Mammary epithelial cell (primary cell): ENCODE measurements at regions not wholly inside any gene's neighbourhood (a gene's known extent, or its start where the extent isn't known, plus 50 kb on each side); places are given as distances from the start of the nearest gene placed in this dataset.

Experiments
- CTCF ChIP-seq, 2 donors: IDR thresholded peaks in 1 of 2; conservative IDR thresholded peaks in 1 of 2; 2 replicates each; pipeline ENCODE4 v1.5.1; 2011 to 2012; ENCODE audit warnings: inconsistent platforms in 2 of 2, low read length in 2 of 2, mild to moderate bottlenecking in 2 of 2, control low read depth in 1 of 2, low read depth in 1 of 2; ENCODE audit not compliant: insufficient read depth in 1 of 2; ENCODE audit errors: extremely low read depth in 1 of 2
- EZH2 ChIP-seq: IDR thresholded peaks from 2 replicates; pipeline ENCODE4 v1.6.1; 2012; ENCODE audit warnings: low read length, inconsistent platforms, borderline replicate concordance

DNA sequence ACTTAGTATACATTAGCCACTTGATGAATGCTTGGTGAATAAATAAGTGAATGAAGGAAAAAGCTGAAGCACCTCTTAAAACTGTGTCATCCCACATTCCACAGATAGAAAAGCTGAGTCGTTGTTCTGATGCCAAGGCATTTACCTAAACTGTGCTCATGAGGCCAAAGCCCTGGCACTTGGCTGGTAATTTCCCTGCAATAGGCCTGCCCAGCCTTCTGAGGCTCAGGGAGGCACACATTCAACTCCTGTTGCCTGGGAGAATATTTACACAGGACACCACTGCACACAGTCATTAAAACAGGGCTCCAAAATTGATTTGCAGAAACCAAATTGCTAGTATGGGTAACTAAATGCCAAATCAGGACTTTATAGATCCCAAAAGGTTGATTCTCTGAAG lies 333.0 kb upstream of the C16orf82 start:
- TF ChIP-seq CTCF (conservative IDR thresholded peaks at IDR 0.05 in 1 of 2, IDR thresholded peaks at IDR 0.05 in 1 of 2; ENCODE audit: extremely low read depth in 1 of 2, insufficient read depth in 1 of 2, low read depth in 1 of 2, low read length in 2 of 2) (no peak), EZH2 (no peak)
